ENCODE measurements at regions not wholly inside any gene's neighbourhood (a gene's known extent, or its start where the extent isn't known, plus 50 kb on each side); places are given as distances from the start of the nearest gene placed in this dataset.

GRCh38 chr20:7682916-7683315, 257.3 kb downstream of the HAO1 start:
- in situ Hi-C loops (cut with HindIII; ENCODE audit: low sequenced_read_pairs): no loop called here

- in situ Hi-C loops (cut with HindIII; ENCODE audit: low sequenced_read_pairs): no loop called here
Observed at GRCh38 chr20:7687065-7687464, 253.2 kb downstream of the HAO1 start.

GRCh38 chr20:7689151-7689550, 251.1 kb downstream of the HAO1 start:
- in situ Hi-C loops (cut with HindIII; ENCODE audit: low sequenced_read_pairs): no loop called here

GRCh38 chr20:7691647-7692269, 248.5 kb downstream of the HAO1 start:
- in situ Hi-C loops (cut with HindIII; ENCODE audit: low sequenced_read_pairs): no loop called here

GRCh38 chr20:7692478-7692877, 247.8 kb downstream of the HAO1 start:
- in situ Hi-C loops (cut with HindIII; ENCODE audit: low sequenced_read_pairs): no loop called here

- in situ Hi-C loops (cut with HindIII; ENCODE audit: low sequenced_read_pairs): no loop called here
Observed at GRCh38 chr20:7693761-7694160, 246.5 kb downstream of the HAO1 start.

GRCh38 chr20:7695051-7695495, 245.2 kb downstream of the HAO1 start:
- in situ Hi-C loops (cut with HindIII; ENCODE audit: low sequenced_read_pairs): no loop called here

- in situ Hi-C loops (cut with HindIII; ENCODE audit: low sequenced_read_pairs): no loop called here
Observed at GRCh38 chr20:7695635-7696034, 244.6 kb downstream of the HAO1 start.

GRCh38 chr20:7696311-7696710, 243.9 kb downstream of the HAO1 start:
- in situ Hi-C loops (cut with HindIII; ENCODE audit: low sequenced_read_pairs): no loop called here

- in situ Hi-C loops (cut with HindIII; ENCODE audit: low sequenced_read_pairs): no loop called here
Observed at GRCh38 chr20:7702141-7702540, 238.1 kb downstream of the HAO1 start.

- in situ Hi-C loops (cut with HindIII; ENCODE audit: low sequenced_read_pairs): no loop called here
Observed at GRCh38 chr20:7703551-7703961, 236.7 kb downstream of the HAO1 start.

GRCh38 chr20:7703996-7704395, 236.3 kb downstream of the HAO1 start:
- in situ Hi-C loops (cut with HindIII; ENCODE audit: low sequenced_read_pairs): no loop called here

- in situ Hi-C loops (cut with HindIII; ENCODE audit: low sequenced_read_pairs): no loop called here
Observed at GRCh38 chr20:7708112-7708511, 232.1 kb downstream of the HAO1 start.

GRCh38 chr20:7708782-7709181, 231.5 kb downstream of the HAO1 start:
- in situ Hi-C loops (cut with HindIII; ENCODE audit: low sequenced_read_pairs): no loop called here

GRCh38 chr20:7710440-7710839, 229.8 kb downstream of the HAO1 start:
- in situ Hi-C loops (cut with HindIII; ENCODE audit: low sequenced_read_pairs): no loop called here

- in situ Hi-C loops (cut with HindIII; ENCODE audit: low sequenced_read_pairs): no loop called here
Observed at GRCh38 chr20:7712661-7713060, 227.6 kb downstream of the HAO1 start.

GRCh38 chr20:7714549-7714948, 225.7 kb downstream of the HAO1 start:
- in situ Hi-C loops (cut with HindIII; ENCODE audit: low sequenced_read_pairs): no loop called here

GRCh38 chr20:7716286-7716972, 223.8 kb downstream of the HAO1 start:
- in situ Hi-C loops (cut with HindIII; ENCODE audit: low sequenced_read_pairs): no loop called here

GRCh38 chr20:7722564-7722963, 217.7 kb downstream of the HAO1 start:
- in situ Hi-C loops (cut with HindIII; ENCODE audit: low sequenced_read_pairs): no loop called here

- in situ Hi-C loops (cut with HindIII; ENCODE audit: low sequenced_read_pairs): no loop called here
Observed at GRCh38 chr20:7723284-7723683, 217.0 kb downstream of the HAO1 start.

- in situ Hi-C loops (cut with HindIII; ENCODE audit: low sequenced_read_pairs): no loop called here
Observed at GRCh38 chr20:7728338-7728737, 211.9 kb downstream of the HAO1 start.

- in situ Hi-C loops (cut with HindIII; ENCODE audit: low sequenced_read_pairs): no loop called here
Observed at GRCh38 chr20:7734216-7734615, 206.0 kb downstream of the HAO1 start.

GRCh38 chr20:7736336-7736735, 203.9 kb downstream of the HAO1 start:
- in situ Hi-C loops (cut with HindIII; ENCODE audit: low sequenced_read_pairs): no loop called here

Measured in endothelial cell of hepatic sinusoid (primary cell).